ENCODE measurements at regions not wholly inside any gene's neighbourhood (a gene's known extent, or its start where the extent isn't known, plus 50 kb on each side); places are given as distances from the start of the nearest gene placed in this dataset.

DNA sequence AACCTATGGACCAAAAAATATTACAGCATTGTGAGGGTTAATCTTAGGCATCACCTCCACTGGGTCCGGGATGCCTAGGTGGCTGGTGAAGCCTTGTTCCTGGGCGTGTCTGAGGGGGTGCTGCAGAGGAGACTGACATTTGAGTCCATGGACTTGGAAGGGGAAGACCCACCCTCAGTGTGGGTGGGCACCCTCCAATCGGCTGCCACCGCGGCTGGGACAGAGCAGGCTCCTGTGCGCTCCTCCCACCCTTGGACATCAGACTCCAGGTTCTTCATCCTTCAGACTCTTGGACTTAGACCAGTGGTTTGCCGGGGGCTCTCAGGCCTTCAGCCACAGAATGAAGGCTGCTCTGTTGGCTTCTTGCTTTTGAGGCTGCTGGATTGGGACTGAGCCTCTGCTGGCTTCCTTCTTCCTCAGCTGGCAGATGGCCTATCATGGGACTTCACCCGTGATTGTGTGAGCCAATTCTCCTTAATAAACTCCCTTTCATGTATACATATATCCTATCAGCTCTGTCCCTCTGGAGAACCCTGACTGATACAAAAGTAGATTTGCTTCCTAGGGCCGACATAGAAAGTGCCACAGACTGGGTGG lies 113.1 kb downstream of the TTLL2 start:
- no peak for DNase-seq (ENCODE audit: low read depth)

GRCh38 chr6:167441715-167442206 lies 116.9 kb downstream of the TTLL2 start:
- no peak overlapping the region for H3K4me3 ChIP-seq (ENCODE audit: low read depth, low read length)
- TF ChIP-seq MYC (IDR thresholded peaks at IDR 0.05; ENCODE audit: low read depth, low read length) (no peak), POLR2A (IDR thresholded peaks at IDR 0.05; ENCODE audit: extremely low read depth, insufficient read length) (no peak)
- TF ChIP-seq, protein P1, sequence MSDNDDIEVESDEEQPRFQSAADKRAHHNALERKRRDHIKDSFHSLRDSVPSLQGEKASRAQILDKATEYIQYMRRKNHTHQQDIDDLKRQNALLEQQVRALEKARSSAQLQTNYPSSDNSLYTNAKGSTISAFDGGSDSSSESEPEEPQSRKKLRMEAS (IDR thresholded peaks at IDR 0.05; ENCODE audit: low read depth, low read length), result no peak
- TF ChIP-seq, protein P2, sequence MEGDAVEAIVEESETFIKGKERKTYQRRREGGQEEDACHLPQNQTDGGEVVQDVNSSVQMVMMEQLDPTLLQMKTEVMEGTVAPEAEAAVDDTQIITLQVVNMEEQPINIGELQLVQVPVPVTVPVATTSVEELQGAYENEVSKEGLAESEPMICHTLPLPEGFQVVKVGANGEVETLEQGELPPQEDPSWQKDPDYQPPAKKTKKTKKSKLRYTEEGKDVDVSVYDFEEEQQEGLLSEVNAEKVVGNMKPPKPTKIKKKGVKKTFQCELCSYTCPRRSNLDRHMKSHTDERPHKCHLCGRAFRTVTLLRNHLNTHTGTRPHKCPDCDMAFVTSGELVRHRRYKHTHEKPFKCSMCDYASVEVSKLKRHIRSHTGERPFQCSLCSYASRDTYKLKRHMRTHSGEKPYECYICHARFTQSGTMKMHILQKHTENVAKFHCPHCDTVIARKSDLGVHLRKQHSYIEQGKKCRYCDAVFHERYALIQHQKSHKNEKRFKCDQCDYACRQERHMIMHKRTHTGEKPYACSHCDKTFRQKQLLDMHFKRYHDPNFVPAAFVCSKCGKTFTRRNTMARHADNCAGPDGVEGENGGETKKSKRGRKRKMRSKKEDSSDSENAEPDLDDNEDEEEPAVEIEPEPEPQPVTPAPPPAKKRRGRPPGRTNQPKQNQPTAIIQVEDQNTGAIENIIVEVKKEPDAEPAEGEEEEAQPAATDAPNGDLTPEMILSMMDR (IDR thresholded peaks at IDR 0.05; ENCODE audit: low read depth, low read length), result no peak
- no peak for DNase-seq (ENCODE audit: low read depth)

More for the DNA sequence above, 113.1 kb downstream of the TTLL2 start:
- TF ChIP-seq POLR2A (IDR thresholded peaks at IDR 0.05; ENCODE audit: extremely low read depth, insufficient read length), result no peak
- TF ChIP-seq, protein P1 (IDR thresholded peaks at IDR 0.05; ENCODE audit: low read depth, low read length), result no peak
- TF ChIP-seq MYC (IDR thresholded peaks at IDR 0.05; ENCODE audit: low read depth, low read length), result no peak
- TF ChIP-seq, protein P2 (IDR thresholded peaks at IDR 0.05; ENCODE audit: low read depth, low read length), result no peak
- H3K4me3 ChIP-seq (ENCODE audit: low read depth, low read length), result no peak overlapping the region

GRCh38 chr6:167442245-167442644 lies 117.4 kb downstream of the TTLL2 start:
- DNase-seq (ENCODE audit: low read depth), result no peak
- no peak overlapping the region for H3K4me3 ChIP-seq (ENCODE audit: low read depth, low read length)
- TF ChIP-seq, protein P1 (IDR thresholded peaks at IDR 0.05; ENCODE audit: low read depth, low read length), result no peak
- no peak for TF ChIP-seq MYC (IDR thresholded peaks at IDR 0.05; ENCODE audit: low read depth, low read length)
- no peak for TF ChIP-seq POLR2A (IDR thresholded peaks at IDR 0.05; ENCODE audit: extremely low read depth, insufficient read length)
- TF ChIP-seq, protein P2 (IDR thresholded peaks at IDR 0.05; ENCODE audit: low read depth, low read length), result no peak

DNA sequence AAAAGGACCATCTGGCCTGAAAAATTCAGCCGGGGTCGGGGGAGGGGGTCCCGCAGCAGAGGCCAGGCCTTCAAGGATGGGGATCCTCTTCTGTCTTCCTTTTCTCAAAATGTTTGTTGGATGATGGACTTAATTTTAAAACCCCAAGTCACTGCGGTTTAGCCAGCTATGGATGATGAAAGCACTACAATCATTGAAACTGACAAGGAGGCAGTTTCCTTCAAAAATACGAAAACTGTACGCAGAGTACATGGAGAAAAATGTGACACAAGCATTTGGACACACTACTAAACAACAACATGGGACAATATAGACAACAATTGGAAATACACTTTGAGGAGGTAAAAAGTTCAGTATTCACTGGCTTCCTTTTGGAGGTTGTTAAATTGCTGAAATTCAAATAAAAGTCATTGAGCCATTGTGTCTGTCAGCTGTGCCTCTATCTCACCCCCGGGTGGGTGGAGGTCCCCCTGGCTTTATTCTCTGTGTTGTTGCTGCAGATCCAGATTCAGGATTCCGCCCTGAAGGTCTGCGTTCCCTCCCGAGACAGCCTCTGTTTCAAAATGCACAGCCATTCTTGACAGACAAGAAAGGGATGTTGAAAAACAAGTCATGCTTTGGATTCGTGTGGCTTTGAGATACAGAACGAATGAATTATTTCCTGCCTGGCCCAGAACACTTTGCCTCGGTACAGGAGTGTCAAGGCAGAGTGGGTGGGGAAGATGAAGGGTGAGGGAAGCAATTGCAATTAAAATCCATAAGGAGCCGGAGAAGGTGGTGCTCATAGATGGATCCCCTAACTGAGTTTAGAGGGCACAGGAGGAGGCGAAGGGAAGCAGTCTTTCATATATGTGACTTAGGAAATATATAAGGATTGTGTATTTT lies 118.2 kb downstream of the TTLL2 start:
- TF ChIP-seq, protein P1 (IDR thresholded peaks at IDR 0.05; ENCODE audit: low read depth, low read length), result no peak
- TF ChIP-seq, protein P2 (IDR thresholded peaks at IDR 0.05; ENCODE audit: low read depth, low read length), result no peak
- TF ChIP-seq POLR2A (IDR thresholded peaks at IDR 0.05; ENCODE audit: extremely low read depth, insufficient read length), result no peak
- TF ChIP-seq MYC (IDR thresholded peaks at IDR 0.05; ENCODE audit: low read depth, low read length), result no peak
- no peak overlapping the region for H3K4me3 ChIP-seq (ENCODE audit: low read depth, low read length)
- DNase-seq (ENCODE audit: low read depth), result no peak

- TF ChIP-seq MYC (IDR thresholded peaks at IDR 0.05; ENCODE audit: low read depth, low read length) (no peak), POLR2A (IDR thresholded peaks at IDR 0.05; ENCODE audit: extremely low read depth, insufficient read length) (no peak)
- TF ChIP-seq, protein P1 (IDR thresholded peaks at IDR 0.05; ENCODE audit: low read depth, low read length), result no peak
- TF ChIP-seq, protein P2 (IDR thresholded peaks at IDR 0.05; ENCODE audit: low read depth, low read length), result no peak
- no peak overlapping the region for H3K4me3 ChIP-seq (ENCODE audit: low read depth, low read length)
- no peak for DNase-seq (ENCODE audit: low read depth)
Measured at GRCh38 chr6:167444602-167445346, 119.9 kb downstream of the TTLL2 start.

All from NB4 (cell line).